Medulla oblongata (tissue), 1 donor: ENCODE measurements at regions not wholly inside any gene's neighbourhood (a gene's known extent, or its start where the extent isn't known, plus 50 kb on each side); places are given as distances from the start of the nearest gene placed in this dataset.
A peak's percentile ranks its signal among the peaks of the same experiment; 100 is the strongest.
"Not testable (repeated sequence)": the region's sequence is repeated elsewhere in the genome, so short reads cannot be mapped to it uniquely, and the experiment has no call there.

ENCODE experiments used
- DNase-seq: peaks from one replicate; pipeline ENCODE4 v3.0.0-alpha.2; 2015; ENCODE audit errors: extremely low spot score

DNA sequence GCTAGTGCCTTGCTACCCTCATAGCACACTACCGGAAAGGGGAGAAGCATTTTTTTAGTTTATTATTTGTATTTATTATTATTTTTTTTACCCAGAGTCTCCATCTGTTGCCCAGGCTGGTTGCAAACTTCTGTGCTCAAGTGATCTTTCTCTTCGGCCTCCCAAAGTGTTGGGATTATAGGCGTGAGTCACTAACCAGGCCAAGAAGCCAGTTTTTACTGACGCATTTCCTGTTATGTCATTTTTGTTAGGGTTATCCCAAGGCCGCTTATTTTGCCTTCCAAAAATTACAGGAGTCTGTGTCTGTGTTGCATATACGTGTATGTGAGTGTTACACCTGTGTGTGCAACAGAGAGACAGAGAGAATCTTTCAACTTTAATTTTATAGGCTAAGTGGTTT lies 404.5 kb downstream of the GBA3 start:
- DNase-seq, result no peak

DNA sequence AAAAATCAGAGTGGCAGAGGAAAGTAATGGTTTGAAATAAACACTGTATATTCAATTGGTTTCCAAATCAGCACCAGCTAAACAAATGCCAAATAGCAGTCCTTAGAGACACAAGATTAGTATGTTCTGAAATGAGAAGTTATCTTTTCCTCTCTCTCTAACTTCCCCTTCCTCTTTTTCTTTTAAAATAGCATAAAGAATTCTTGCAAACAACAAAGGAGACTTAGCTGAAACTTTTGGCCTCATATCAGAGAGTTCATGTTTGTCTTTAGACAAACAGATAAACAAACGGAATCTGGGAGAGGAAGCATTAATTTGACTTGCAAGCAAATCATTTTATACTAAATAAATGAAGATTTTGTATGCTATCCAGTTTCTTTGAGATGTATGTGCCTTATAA lies 399.0 kb downstream of the GBA3 start:
- DNase-seq, result peak; percentile 36

DNA sequence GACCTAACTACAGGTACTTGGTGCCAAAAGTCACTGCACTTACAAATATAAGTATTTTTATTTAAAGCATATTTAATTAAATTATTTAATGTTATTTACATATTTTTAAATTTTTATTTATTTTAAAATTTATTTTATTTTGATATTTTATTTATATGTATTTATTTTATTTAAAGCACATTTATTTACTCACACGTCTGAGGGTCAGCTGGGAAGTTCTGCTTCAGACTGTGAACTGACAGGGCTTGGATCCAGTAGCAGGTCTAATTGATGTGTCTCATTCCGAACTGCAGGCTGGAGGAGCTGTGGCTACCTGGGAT lies 392.5 kb downstream of the GBA3 start:
- DNase-seq, result no peak

DNA sequence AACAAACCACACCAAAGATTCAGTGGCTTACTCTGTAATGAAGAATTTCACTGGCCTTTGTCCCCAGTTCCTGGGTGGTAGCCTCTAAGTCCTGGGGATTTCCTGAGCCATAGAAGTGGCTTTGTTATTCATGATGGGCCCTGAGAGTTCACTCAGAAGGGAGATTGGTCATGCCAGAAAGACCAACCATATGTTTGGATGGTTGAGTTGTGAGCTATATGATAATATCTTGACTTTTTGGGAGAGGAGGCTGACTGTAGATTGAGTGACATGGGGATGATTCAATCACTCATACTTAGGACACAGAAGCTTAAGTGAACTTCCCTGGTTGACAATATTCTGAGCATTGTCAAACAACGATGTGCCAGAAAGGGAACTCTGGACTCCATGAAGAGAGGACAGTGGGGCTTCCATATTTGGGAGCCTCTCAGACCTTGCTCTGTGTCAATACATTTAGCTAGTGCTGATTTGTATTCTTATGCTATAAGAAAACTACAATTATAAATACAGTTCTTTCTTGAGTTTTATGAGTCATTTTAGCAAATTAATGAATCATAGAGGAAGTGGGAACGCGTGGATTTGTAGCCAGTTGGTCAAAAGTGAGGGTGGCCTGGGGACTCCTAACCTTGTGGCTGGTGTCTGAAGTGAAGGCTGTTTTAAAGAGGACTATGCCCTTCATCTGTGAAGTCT lies 392.0 kb downstream of the GBA3 start:
- no peak for DNase-seq

DNA sequence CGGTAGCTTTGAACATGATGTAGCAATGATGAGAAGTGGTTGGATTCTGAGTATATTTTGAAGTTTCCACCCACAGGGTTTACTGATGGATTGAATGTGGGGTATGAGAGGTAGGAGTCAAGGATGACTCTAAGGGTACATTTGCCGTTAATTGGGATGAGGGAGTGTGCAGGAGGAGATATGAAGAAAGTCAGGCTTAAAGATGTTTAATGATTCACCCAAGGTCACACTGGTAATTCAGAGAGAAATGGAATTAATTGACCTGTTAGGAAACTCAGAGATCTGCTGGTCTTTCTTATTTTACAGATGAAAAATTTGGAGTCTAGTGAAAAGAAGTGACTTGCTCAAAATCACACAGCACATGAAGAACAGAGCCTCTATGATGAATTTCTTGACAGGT lies 390.7 kb downstream of the GBA3 start:
- DNase-seq, result no peak

DNA sequence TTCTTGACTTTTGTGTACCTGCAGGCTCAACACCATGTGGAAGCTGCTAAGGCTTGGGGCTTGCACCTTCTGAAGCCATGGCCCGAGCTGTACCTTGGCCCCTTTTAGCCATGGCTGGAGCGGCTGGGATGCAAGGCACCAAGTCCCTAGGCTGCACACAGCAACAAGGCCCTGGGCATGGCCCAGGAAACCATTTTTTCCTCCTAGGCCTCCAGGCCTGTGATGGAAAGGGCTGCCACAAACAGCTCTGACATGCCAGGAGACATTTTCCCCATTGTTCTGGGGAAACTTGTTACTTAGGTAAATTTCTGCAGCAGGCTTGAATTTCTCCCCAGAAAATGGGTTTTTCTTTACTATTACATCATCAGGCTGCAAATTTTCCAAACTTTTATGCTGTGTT lies 387.4 kb downstream of the GBA3 start:
- DNase-seq, result not testable (repeated sequence)

DNA sequence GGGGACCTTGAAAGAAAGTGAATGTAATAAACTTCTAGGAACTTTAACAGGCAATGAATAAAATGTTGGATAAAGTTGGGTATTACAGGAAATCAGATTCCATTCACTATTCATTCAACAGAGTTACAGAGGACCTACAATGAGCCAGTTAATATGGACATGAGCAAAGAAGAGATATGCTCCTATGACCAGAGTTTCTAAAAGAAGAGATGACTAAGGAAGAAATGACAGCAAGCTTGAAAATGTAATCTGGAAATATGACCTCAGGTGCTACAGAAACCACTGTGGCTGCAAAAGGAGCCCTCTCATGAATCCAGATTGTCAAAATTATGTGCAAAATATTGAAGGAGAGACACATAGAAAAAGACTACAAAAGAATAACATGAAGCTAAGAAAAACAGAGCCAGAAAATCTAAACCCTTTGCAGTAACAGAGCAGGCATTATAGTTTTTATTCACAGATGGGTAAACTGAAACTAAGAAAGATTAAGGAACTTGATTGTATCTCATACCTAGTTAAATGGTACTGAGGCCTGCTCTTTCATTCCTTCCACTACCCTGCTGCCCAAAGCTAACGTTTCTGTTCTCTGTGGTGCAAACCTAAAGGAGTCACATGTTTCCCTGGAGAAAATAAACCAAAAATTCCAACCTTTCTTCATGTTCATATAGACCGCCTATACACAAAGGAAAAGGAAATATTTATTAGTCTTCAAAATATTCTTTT lies 378.3 kb downstream of the GBA3 start:
- no peak for DNase-seq

DNA sequence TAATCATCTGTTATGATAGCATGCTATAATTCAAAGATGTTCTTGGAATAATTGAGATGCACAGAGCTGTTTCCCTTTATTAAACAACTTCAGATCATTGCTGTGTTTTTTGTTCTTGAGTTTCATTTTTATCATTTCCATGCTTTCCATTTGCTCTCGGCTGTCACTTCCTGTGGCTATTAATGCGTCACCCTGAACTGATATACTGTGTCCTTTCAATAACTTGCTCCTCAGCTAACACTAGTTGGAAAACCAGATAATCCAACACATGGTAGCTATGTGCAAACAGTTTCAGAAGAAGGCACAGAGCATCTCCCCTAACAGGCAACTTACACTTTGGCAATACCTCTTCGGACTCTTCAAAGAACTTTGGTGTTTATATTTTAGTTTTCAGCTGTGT lies 376.0 kb downstream of the GBA3 start:
- no peak for DNase-seq

DNA sequence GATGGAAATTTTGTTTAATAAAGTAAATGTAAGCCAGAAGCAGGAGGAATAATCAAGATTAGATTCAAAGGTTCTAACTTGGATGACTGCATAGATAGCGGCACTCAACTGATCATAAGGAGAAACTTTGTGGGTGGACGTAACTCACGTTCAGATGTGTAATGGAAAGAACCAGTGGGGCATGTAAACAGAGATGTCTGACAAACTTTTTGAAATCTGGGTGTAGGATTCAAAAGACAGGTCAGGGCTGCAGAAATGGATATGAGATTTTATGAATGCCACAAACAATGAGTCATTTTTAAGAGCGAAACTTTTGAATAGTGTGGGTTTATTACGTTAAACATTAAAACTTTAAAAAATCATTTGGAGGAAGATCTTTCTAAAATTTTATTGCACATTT lies 375.6 kb downstream of the GBA3 start:
- no peak for DNase-seq

DNA sequence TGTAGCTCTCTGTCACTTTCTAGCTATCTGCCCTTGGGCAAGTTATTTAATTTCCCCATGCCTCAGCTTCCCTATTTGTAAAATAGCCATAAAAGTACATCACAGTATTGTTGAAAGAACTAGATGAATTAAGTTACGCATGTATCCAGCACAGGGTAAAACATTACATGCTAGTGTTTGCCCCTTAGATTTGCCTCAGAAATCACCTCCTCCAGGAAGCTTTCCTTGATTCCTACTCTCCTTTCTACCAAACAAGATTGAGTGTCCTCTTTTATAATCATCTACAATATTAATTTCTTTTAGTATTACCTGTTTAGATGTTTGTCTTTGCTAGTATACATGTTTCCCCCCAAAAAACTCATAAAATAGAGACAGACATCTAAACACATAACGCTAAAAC lies 369.5 kb downstream of the GBA3 start:
- no peak for DNase-seq

DNA sequence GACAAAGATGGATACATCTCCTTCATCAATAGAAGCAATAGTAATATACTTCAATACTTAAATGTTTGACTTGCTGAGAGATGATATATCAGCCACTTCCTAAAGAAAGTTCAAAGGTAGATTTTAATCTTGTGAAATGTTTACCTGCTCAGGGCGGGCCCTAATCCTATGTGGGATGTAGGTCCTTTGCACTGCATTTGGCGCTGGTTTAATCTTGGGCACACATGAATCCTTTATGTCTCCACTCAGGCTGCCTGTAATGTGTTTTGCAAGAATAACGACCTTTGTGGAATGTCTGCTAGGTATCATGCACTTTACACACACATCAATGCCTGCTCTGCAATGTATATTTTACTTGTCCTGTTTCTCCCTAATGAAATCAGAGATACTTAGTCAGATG lies 368.7 kb downstream of the GBA3 start:
- no peak for DNase-seq

DNA sequence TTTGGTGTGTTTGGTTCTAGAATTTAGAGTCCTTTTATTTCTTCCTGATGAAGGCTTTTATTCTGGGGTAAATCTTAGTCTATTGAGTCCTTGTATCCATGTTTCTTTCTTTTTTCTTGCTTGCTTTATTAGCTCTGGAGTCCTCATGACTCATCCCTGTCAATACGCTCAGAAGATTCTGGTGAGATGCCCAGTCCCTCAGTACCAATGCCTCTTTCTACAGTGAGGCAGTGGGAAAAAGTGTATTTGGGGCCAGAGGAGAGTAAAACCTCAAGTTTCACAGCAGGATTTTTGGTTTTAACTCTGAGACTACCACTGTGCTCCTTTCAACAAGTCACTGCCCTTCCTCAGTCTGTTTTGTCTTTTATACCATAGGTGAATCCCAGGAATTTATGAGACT lies 368.0 kb downstream of the GBA3 start:
- DNase-seq, result peak; percentile 9

DNA sequence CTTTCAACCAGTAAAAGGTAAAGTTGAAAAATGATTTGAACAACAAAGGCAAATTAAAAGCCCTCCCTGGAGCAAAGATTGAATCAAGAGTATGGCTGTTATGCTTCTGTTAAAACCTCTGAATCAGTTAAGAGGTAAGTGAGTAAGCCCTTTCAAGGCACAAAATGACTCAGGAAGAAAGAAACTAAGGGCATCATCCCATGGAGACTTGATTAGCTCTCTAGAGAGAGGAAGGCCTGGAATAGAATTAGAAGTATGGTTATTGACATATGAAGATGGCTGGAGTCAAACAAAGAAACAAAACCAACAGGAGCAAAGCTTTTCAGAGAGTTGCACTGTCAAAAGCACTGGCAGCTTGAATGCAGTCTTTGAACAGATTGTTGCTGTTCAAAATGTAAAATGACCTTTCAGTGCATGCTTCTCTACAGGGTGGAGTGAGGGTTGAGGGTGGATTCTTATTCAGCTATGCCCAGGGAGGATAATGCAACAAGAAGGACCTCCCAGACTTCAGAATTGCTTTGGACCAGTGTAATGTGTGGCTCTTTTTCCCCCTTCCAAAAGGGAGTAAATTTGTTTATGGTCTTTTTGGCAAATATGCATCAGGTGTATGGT lies 365.5 kb downstream of the GBA3 start:
- DNase-seq, result no peak

DNA sequence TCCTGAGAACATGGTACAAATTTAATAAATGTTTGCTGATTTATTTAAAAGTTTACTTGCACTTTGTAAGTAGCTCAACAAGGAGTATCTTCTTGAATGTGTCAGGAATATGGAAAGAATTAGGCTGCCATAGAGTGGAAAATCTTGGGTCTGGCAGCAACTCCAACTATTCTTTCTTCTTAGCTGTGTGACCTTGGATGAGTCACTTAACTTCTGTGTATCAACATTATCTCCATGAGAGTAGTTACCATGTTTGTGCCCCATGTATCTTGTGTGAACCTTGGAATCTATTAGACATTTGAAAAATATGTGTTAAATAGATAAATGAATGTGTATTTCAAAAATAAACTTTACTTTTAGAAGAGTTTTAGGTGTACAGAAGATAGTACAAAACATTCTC lies 348.8 kb downstream of the GBA3 start:
- no peak for DNase-seq

DNA sequence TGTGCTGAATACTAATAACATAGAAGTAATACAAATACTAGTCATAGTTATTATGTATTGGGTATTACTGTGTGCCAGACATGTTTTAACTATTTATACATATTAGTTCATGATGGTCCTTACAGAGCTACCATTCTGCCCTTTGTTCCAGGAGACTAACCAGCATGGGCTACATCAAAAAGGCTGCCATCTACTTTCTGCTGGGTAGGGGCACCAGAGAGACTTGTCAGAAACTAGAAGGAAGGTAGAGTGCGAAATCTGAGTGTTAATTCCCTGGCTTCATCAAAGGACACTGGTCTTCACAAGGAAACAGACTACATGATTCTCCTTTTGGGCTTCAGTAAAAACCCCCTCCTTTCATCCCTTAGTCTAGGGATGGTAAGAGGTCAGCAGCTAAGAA lies 347.8 kb downstream of the GBA3 start:
- DNase-seq, result no peak

DNA sequence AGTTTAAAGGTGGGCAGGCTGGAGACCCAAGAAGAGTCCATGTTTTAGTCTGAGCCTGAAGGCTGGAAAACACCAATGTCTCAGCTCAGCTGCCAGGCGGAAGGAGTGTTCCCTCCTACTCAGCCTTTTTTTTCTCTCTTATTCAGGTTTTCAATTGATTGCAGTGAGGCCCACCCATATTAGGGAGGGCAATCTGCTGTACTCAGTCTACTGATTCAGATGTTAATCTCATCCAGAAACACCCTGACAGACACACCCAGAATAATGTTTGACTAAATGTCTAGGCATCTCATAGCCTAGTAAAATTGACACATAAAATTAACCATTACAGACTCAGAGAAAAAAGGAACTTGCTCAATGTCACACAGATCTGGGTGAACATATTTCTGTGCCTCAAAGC lies 347.1 kb downstream of the GBA3 start:
- no peak for DNase-seq

DNA sequence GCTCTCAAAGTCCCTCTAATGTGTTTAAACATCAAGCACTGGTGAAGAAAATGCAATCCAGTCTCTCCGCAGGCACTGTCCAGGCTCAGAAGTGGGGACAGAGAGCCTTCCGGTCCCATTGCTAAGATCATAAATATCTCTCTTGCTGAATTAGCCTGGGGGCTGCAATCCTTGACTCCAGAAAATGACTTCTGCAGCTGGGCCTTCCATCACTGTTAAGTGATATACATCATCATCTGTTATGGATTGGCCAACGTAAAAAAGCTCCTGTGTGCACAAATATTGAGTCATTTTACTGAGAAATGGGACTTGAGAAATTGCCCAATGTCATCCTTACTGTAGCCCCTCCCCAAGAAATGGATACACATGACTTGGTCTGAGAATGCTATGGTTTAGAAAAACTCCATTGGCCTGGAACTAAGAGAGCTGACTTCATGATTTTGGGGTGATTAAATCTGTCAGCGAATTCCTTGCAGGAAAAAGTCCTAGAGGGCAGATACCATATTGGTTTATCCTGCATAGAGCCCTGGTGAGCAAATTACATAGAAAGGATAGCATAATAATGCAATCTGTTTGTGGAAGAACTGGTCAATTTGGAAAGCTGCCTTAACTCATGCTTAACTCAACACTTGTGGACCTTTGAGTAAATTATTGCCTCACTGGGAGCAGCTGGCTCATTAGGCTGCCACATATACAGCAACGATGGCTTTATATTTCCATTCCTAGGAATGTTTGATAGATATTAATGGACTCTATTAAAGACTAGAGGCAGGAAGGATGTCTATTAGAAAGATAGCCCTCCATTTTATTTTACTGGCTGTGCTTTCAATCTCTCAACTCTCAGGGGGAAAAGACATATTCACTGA lies 346.1 kb downstream of the GBA3 start:
- DNase-seq, result no peak

DNA sequence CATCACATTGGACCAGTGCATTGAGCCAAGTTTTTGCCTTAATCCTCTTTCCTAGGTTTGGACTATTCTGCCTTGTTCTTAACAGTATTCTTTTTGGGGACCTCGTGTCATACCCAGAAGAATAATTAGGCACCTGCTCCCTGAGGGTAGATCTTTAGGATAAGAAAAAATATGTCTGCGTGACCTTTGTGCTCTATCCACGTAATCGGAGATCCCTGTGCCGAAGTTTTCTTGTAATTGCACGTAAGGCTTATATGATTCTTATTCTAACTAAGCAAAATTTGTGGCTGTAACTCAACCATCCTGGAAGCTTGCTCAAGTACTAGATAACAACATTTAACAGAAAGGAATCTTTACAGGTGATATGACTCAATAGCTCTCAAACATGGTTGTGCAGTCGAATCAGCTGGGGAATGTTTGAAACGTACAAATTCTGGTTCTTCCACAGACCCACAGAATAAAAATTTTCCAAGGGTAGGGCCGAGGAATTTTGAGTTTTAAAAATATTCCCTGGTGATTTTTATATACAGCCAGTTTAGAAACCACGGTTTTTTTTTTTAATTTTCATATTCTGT lies 344.3 kb downstream of the GBA3 start:
- no peak for DNase-seq

DNA sequence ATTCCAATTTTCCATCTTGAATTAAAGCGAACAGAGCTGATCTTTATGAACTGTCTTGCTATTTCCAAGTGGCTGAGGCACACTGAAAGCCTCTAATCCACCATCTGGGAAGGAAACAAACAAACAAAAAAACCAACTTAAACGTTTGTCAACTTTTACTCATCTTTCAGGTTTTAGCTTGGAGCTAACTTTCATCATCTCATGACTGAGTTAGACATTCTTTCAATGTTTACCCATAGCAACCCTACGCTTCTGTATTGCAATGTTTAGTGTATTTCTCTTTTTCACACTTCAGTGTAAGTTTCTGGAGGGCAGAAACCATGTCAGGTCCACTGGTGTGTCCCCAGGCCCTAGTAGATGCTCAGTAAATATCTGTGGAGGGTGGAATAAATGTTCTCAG lies 343.8 kb downstream of the GBA3 start:
- DNase-seq, result no peak

DNA sequence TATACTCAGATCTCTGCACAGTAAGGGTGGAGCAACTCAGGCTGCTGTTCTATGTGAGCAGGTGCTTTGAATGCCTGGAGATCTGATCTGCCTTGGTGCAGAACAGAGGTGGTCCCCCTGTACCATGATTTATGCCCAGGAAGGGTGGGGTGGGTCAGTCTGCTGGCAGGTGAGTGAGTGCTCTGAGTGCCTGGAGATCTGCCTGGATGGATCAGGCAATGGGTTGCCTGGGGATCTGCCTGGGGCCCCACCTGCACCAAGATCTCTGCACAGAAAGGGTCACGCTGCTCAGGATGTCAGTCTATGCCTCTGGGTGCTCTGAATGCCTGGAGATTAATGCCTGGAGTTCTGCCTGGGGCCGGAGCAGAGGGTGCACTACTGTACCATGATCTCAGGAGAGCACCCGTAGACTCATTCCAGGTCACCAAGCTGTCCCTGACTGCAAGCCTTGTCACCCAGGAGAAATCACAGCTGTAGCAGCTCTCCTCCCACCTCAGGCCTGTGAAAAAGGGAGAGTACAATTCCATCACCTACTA lies 342.9 kb downstream of the GBA3 start:
- no peak for DNase-seq

DNA sequence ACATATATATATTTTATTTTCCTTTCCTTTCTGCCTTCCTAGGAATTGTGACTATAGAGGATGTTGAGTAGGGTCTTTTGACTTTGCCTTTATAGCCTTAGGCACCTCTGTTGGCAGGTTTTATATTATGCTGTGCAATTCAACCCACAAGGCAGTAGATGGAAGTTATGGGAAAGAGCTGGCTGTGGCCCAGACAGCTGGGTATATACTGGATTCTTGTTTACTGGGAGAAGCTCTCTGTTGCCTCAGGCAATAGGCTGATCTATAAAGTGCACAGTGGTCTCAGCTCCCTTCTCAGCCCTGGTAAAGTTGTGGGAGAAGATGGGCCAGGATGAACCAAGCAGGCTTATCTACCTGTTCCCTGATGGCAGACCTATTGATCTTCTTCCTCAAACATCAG lies 342.0 kb downstream of the GBA3 start:
- no peak for DNase-seq

DNA sequence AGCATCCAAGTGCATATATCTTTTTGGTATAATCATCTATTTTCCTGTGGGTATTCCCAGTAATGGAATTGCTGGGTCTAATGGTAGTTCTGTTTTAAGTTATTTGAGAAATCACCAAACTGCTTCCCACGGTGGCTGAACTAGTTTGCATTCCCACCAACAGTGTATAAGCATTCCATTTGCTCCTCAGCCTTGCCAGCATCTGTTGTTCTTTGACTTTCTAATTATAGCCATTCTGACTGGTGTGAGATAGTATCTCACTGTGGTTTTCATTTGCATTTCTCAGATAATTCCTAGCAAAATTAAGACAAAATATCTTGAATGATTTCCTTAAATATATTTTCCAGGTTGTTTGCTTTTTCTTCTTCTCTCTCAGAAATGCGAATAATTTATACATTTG lies 341.1 kb downstream of the GBA3 start:
- DNase-seq, result no peak
